ENCODE measurements at regions not wholly inside any gene's neighbourhood (a gene's known extent, or its start where the extent isn't known, plus 50 kb on each side); places are given as distances from the start of the nearest gene placed in this dataset.
"Not testable (repeated sequence)": the region's sequence is repeated elsewhere in the genome, so short reads cannot be mapped to it uniquely, and the experiment has no call there.

GRCh38 chr2:242165115-242165514, 295.6 kb downstream of the RTP5 start:
- not testable (repeated sequence) for H3K4me3 Mint-ChIP-seq, DNase-seq

GRCh38 chr2:242171290-242171689, 301.8 kb downstream of the RTP5 start:
- not testable (repeated sequence) for H3K27me3 Mint-ChIP-seq (ENCODE audit: insufficient read depth); H3K27ac ChIP-seq (ENCODE audit: low read depth, low read length); H3K4me1 ChIP-seq (ENCODE audit: control insufficient read depth, insufficient read depth, low read length); H3K36me3 Mint-ChIP-seq (ENCODE audit: low read depth); H3K36me3 ChIP-seq (ENCODE audit: control insufficient read depth, insufficient read depth, low read length); H3K9me3 ChIP-seq (ENCODE audit: control insufficient read depth, low read length); H3K27ac Mint-ChIP-seq; H3K4me3 Mint-ChIP-seq; H3K4me3 ChIP-seq (ENCODE audit: low read length); DNase-seq; H3K4me1 Mint-ChIP-seq; H3K9ac ChIP-seq (ENCODE audit: extremely low read depth, low read length, poor library complexity, severe bottlenecking); H3K27me3 ChIP-seq (ENCODE audit: control insufficient read depth, insufficient read depth, low read length, poor library complexity, severe bottlenecking); H3K9me3 Mint-ChIP-seq
- 96 to 100% methylated on average over 3 of the region's 4 CpGs for WGBS, 2 experiments (ENCODE audit: insufficient coverage in 1 of 2, insufficient read length in 1 of 2)

More at GRCh38 chr2:242165115-242165514, 295.6 kb downstream of the RTP5 start:
- not testable (repeated sequence) for H3K9me3 Mint-ChIP-seq; H3K27me3 Mint-ChIP-seq (ENCODE audit: insufficient read depth); H3K4me3 ChIP-seq (ENCODE audit: low read length); H3K27ac ChIP-seq (ENCODE audit: low read depth, low read length); H3K36me3 ChIP-seq (ENCODE audit: control insufficient read depth, insufficient read depth, low read length); H3K4me1 ChIP-seq (ENCODE audit: control insufficient read depth, insufficient read depth, low read length); H3K9me3 ChIP-seq (ENCODE audit: control insufficient read depth, low read length); H3K27ac Mint-ChIP-seq; H3K27me3 ChIP-seq (ENCODE audit: control insufficient read depth, insufficient read depth, low read length, poor library complexity, severe bottlenecking); H3K4me1 Mint-ChIP-seq; H3K9ac ChIP-seq (ENCODE audit: extremely low read depth, low read length, poor library complexity, severe bottlenecking); H3K36me3 Mint-ChIP-seq (ENCODE audit: low read depth)

Measured in endodermal cell (in vitro differentiated cells).